SK-N-DZ (cell line): ENCODE measurements at regions not wholly inside any gene's neighbourhood (a gene's known extent, or its start where the extent isn't known, plus 50 kb on each side); places are given as distances from the start of the nearest gene placed in this dataset.
A peak's percentile ranks its signal among the peaks of the same experiment; 100 is the strongest.

Experiments
- DNase-seq: peaks from one replicate; pipeline ENCODE4 v3.0.0-alpha.2; 2015; ENCODE audit warnings: low spot score

GRCh38 chr6:10465629-10466499 lies 51.0 kb upstream of the TFAP2A start:
- DNase-seq, result peak; percentile 12
